DMS79 treated with DMSO at 0.1 percent for 48 hours (cell line): ENCODE measurements at regions not wholly inside any gene's neighbourhood (a gene's known extent, or its start where the extent isn't known, plus 50 kb on each side); places are given as distances from the start of the nearest gene placed in this dataset.
"Not testable (repeated sequence)": the region's sequence is repeated elsewhere in the genome, so short reads cannot be mapped to it uniquely, and the experiment has no call there.

Experiments
- DNase-seq: peaks from one replicate; lab custom pipeline; 2025; lab: John Stamatoyannopoulos, UW

DNA sequence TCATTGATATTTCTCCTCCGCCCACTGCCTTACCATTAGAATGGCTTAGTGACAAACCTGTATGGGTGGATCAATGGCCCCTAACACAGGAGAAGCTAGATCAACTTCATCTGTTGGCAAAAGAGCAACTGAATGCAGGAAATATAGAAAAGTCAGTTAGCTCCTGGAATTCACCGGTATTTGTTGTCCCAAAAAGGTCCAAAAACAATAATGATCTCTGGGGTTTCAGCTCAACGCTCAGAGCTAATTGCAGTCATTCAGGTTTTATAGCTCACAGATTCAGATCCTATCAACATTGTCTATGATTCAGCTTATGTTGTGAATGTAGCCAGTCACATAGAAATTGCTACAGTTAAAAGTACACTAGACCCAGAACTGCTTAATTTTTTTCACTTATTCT, 124.0 kb upstream of the ZCCHC13 start:
- DNase-seq = no peak

DNA sequence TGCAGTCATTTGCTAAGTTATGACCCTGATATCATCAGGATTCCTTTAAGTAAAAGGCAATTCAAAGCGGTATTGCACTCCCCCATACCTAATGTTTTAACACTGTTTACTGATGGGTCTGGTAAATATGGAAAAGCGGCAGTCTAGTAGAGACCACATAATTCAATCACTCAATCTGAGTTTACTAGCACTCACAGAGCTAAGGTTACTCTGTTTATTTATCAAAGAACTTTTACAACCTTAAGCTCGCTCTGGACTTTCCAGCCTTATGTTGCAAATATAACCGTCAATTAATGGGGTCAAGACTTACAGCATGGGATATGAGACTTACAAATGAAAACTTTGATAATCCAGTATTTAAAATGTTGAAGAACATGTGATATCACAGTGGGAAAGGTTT, 124.5 kb upstream of the ZCCHC13 start:
- no peak for DNase-seq

DNA sequence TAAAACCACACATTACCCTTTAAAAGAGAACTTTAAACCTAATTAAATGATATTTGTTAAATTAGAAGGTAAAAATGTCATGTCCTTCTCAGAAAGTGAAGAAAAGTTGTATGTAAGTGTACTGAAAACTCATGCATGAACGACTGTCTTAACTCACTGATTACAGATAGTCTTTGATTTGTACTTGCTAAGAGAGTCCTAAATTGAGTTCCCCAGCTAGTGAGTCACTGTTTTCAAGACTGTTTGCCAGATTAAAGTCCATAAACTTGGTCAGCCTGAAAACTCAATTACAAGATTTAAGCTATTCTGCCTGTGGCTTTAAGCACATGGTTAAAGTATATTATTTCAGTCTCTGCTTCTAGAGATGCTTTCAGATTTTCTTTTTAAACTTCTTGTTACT, 124.9 kb upstream of the ZCCHC13 start:
- no peak for DNase-seq

DNA sequence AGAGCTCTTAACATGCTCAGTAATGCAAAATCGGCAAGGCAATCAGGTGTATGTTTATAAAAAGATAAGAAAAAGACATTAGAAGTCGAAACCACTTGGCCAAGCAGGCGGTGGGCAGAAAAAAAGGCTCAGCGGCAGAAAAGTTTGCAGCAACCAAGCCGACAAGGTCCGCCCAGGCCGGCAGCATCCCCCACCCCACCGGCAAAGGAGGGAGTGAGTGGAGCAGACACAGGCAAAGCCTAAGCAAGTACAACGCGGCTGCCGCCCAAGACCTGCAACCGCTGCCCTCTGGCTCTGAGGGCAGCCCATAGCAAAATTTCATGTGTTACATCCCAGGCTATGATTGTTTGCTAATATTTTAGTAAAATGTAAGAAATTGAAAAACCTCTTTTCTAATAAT, 125.4 kb upstream of the ZCCHC13 start:
- DNase-seq = no peak

DNA sequence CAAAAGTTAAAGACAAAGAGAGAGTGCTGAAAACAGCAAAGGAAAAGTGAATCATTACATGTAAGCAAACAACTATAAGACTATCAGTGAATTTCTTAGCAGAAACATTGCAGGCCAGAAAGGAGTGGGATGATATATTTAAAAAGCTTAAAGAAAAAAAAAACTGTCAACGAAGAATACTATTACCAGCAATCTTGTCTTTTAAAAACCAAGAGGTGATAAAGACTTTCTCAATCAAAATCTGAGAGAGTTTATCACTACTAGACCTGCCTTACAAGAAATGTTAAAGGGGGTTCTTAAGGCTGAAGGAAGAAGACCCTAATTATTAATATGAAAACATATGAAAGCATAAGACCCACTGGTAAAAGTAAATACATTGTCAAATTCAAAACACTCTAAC, 132.5 kb upstream of the ZCCHC13 start:
- no peak for DNase-seq

DNA sequence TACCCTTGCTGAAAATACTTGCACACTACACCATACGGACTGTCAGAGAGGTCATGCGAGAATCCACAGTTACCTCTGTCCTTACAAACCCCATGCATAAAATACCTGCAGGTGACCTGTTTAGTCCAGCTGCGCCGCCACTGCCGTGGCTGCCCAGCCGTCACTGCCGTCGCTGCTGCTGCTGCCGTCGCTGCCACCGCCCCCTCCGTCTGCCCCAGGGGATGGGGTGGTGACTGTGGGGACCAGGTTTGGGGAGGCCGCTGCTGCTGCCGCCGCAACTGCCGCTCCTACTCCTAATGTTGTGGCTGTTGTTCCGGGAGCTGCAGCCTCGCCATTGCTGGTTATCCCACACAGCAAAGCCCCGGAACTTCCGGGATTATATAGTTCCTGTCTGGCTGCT, 141.8 kb upstream of the ZCCHC13 start:
- DNase-seq = no peak

DNA sequence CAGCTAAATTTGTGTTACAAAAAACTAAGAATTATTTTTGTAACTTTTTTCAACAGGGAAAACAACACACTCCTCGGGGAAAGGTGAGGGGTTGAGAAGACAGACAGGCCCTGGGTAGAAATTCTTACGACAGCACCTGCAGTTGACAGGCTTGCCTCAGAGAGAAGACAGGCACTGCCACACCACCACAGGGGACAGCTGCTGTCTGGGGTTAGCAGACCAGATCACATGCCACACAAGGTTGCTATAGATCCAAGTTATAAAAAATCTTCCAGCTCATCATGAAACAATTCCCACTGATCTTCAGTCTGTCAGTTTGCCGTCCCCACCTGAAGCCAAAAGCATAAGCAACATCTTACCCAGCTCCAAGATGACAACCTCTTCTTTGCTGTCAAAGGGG, 143.2 kb upstream of the ZCCHC13 start:
- DNase-seq = no peak

DNA sequence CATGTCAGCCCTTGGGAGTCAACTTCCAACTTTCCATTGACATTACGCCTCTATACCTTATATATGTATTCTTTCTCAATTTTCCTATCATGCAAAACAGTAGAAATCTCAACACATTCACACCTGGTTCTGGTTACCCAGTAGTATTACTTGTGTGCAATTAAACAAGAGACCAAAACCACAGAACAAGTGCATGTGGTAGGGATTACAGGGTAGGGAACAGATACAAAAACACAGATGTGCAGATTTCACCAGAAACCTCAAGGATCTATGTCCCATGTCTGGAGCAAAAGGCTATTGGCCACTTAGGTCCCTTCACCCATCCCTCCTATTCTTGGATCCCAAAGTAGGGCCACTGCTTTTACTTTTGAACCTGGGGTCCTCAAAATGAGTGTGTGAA, 143.6 kb upstream of the ZCCHC13 start:
- DNase-seq = no peak

DNA sequence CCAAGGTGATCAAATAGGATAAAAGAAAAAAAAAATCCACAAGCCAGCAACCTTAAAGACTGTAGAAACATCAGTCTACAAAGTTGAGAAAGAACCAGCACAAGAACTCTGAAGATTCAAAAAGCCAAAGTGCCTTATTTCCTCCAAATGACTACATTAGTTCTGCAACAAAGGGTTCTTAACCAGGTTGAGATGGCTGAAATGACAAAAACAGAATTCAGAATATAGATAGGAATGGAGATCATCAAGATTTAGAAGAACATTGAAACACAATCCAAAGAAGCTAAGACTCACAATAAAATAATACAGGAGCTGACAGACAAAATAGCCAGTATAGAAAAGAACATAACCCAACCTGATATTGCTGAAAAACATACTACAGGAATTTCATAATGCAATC, 156.5 kb upstream of the ZCCHC13 start:
- DNase-seq = no peak

DNA sequence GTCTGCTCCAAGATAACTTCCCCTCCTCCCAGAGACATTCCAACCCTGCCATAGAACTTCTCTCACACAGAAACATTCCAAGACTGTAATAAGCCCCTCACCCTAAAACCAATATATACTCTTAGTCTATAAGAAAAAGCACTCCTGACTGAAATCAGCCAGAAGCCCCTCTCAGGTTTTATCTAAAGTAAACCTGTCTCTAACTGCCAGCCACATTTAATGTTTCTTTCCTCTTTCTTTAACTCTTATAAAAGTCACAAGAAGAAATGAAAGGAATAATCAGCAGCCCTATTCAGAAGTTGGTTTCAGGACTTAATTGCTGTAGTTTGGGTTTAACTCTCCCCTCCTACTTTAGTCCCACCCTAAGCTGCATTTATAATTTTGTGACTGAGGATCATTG, 165.0 kb upstream of the ZCCHC13 start:
- DNase-seq = no peak

DNA sequence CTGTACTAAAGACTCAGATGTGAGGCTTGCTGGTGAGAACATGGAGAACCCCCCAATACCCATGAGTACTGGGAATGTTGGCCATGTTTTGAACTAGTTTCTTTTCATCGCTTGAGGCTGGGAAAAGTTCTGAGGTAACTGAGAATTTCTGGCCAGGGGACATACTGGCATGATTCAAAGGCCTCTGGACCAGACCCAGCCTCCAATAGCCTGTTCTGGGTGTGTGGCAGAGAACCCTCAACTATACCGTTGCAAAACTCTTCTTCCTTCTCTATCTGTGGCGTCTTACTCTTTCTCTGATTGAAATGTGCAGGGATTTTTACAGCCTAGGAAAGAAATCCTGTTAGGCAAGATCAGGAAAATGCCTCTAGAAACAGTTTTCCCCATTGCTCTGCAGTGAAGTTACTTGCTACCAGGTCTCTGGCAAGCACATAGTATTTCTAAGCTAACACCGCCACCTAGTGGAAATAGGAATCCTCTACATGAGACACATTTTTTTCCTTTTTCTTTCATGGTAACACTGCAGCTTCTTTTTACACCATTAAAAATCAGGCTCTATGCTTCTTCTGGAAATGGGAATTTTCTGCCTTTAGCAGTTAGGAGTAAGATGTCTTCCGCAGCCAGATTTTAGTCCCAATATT, 170.7 kb upstream of the ZCCHC13 start:
- peak; percentile 31 for DNase-seq

DNA sequence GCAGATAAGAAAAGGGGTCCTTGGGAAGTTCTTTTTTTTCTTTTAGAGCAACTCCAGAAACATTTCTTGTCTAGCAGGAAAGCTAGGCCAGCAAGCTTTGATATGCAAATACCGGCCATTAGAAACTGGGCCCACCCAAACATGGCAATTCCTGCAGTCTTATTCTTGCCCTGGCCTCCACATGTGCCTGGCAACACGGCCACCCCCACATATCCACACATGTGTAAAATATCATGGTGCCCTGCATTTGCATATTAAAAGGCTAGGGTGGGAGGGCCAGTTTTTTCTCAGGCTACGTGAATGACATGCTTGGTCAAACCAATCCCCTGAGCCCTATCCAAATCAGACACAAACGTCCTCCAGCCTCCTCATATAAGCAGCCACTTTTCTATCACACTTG, 171.7 kb upstream of the ZCCHC13 start:
- DNase-seq = no peak

DNA sequence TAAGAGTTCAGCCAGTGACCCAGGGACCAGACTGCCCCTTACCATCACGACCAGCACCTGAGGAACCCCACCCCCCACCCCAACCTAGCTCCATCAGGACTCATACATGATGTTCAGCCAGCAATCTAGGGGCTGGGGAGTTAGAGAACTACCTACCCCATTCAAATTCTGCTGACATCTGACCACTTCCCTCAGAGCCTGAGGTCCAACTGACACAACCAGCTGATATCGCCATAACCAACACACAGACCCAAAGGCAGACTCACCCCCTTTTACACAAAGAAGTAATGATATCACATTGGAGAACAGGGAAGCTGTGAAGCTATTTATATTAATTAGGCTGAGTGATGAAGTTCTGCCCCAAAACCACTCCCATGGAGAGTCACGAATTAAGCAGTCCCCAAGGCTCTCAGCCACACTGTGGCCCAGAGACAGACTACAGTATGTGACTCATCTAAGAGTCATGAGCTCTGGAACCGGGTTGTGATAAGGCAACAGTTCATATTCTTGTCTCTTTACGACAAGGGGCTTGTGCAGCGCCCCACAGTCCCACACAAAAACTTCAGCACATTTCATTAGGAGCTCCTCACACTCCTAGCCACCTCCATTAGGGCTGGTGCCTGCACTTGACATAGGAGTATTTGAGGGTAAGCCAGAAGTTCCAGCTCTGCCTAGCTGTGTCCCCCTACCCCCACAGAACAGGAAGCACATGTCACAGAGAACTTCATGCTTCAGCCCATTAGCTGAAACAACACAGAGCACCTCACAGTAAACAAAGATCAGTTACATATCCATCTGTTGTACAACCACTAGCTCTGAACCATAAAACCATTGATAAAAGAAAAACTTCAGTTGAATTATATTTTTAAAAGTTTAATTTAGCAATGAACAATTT, 184.7 kb upstream of the ZCCHC13 start:
- no peak for DNase-seq

DNA sequence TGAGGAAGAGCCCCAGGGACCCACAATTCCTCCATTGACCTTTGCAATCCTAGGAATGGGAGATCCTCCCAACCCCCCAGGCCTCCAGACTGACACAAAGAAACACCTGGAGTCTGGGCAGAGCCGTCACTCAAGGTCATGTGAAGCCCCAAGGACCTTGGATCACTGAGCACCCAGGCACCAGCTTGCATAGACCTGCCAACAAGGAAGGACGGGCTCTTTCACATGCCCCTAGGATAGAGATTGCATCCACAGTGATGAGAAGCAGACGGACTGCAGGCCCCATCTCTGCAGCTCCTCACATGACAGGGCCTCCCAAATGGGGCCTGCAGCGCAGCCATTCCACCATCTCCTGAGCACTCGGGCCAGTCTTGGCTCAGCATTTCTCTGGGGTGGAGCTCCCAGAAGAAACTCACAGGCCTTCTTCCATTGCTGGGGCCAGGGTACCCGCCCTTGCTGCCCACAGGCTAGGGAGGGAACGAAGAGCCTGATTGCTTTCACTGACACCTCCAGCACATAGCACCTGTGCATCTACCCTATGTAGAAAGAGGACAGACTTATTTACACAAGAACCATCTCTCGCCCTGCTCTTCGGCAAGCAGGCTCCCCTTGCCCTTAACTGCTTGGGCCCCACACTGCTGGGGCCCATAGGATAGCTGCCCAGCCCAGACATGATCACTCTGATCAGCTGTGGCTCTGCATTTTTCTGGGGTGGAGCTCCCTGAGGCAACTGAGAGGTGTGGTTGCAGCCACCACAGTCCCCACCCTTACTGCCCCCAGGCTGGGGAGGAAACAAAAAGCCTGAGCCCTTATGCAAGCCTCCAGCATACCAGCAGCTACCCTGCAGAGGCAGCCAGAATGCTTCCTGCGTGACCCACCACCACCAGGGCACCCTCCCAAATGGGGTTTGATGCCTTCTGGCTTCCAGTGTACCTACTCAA, 185.7 kb upstream of the ZCCHC13 start:
- DNase-seq = no peak

DNA sequence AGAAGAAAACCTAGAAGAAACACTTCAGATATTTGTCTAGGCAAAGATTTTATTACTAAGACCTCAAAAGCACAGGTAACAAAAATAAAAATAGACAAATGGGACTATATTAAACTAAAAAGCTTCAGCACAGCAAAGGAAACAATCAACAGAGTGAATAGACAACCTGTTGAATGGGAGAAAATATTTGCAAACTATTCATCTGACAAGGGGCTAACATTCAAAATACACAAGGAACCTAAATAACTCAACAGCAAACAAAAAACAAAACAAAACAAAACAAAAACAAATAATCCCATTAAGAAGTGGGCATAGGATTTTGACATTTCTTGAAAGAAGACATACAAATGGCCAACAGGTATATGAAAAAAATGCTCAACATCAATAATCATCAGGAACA, 192.7 kb upstream of the ZCCHC13 start:
- DNase-seq = no peak

DNA sequence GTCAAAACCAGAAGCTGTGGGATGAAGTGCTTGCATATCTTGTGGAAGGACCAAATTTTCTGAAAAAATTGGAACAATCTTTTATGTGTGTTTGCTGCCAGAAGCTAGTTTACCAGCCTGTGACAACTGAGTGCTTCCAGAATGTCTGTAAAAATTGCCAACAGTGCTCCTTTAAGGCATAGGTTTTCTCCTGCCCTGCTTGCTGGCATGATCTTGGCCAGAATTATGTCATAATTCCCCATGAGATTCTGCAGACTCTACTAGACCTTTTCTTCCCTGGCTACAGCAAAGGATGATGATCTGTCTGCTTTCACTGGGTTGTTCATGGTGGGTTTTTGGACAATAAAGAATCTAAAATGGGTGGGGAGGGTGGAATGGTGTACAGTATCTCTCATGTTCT, 196.3 kb upstream of the ZCCHC13 start:
- DNase-seq = no peak

DNA sequence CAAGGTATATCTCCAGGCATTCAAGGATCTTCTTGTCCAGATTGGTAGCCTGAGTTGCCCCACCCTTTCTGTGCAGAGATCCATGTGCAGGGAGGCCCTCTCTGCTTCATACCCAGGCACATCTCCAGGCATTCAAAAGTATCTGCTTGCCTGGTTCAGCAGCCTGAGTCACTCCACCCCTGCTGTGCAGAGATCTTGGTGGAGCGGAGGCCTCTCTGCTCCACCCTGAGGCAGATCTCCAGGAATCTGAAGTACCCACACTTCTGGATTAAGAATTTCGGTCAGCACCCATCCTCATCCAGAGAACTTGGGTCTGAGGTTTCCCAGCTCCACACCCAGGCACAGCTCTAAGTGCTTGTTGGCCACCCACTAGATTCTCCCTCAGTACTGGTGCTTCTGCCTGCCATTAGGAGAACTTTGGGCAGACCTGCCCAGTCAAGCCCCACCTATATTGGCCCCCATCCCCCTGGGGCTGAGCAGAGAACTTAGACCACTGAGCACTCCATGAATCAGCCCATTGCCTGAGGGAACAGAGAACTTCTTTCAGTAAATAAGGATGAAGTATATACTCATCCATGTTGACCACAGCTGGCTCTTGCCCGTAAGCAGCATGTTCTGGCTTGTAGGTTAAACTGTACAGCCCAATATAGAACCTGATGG, 199.5 kb upstream of the ZCCHC13 start:
- no peak for DNase-seq

DNA sequence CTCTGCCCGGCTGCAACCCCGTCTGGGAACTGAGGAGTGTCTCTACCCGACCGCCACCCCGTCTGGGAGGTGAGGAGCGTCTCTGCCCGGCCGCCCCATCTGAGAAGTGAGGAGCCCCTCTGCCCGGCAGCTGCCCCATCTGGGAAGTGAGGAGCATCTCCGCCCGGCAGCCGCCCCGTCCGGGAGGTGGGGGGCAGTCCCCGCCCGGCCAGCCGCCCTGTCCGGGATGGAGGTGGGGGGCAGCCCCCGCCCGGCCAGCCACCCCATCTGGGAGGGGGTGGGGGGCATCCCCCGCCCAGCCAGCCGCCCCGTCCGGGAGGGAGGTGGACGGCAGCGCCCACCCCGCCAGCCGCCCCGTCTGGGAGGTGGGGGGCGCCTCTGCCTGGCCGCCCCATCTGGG, 205.6 kb upstream of the ZCCHC13 start:
- not testable (repeated sequence) for DNase-seq

DNA sequence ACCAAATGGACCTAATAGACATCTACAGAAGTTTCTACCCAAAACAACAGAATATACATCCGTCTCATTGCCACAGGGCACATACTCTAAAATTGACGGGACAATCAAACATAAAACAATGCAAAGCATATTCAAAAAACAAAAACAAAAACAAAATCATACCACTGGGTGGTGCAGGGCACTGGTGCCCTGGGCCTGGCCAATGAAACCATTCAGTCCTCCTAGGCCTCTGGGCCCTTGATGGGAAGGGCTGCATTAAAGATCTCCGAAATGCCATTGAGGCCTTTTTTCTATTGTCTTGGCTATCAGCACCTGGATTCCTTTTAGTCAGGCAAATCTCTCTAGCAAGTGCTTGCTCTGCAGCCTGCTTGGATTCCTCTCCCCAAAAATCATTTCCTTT, 213.9 kb upstream of the ZCCHC13 start:
- DNase-seq = no peak

DNA sequence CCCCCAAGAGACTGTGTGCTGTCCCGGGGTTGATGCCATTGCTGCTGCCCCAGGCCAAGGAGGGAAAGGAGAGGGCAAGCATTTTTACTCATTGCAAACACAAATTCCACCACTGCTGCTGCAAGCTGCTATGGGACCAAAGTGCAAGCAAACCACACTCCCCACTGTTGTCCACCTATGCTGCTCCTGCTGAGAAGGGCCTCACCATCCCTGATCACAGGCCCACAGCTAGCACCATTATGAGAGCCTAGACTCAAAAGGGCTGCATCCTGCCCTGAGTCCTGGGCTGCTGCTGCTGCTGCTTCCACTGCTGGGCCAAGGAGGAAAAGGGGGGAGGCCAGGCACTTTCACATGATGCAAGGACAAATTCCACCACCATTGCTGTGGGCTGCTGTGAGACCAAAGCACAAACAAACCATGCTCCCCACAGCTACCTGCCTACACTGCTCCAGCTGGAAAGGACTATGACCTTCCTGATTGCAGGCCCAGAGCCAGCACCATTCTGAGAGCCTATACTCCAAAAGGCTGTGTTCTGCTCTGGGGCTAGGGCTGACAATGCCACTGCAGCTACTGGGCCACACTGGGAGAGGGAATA, 218.2 kb upstream of the ZCCHC13 start:
- DNase-seq = no peak

DNA sequence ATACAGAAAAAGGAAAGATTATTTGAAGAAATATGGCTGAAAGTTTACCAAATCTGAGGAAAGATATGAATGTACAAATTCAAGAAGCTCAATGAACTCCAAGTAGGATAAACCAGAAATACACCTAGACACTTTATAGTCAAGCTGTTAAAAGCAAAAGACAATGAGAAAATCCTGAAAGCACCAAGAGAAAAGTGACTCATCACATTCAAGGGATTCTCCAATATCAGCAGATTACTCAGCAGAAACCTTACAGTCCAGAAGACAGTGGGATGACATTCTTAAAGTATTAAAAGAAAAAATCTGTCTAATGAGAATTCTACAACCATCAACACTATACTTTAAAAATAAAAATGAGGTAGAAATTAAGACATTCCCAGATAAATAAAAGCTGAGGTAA, 223.8 kb upstream of the ZCCHC13 start:
- no peak for DNase-seq
